Thyroid gland (tissue), 4 donors: ENCODE measurements at regions not wholly inside any gene's neighbourhood (a gene's known extent, or its start where the extent isn't known, plus 50 kb on each side); places are given as distances from the start of the nearest gene placed in this dataset.

Source experiments
- CTCF ChIP-seq, 6 experiments: fragments of 200-600 bp in 3 of 6; fragments of 450-650 bp in 3 of 6; sonication (generic) in 3 of 6; IDR thresholded peaks; one replicate each; pipeline ENCODE4 v1.5.1; 2016 to 2019; ENCODE audit warnings: antibody characterized with exemption in 6 of 6, mild to moderate bottlenecking in 2 of 6, inconsistent platforms in 1 of 6, moderate library complexity in 1 of 6
- POLR2A ChIP-seq, 2 donors: fragments of 450-650 bp; IDR thresholded peaks; one replicate each; pipeline ENCODE4 v1.6.1; 2017; ENCODE audit warnings: antibody characterized with exemption in 2 of 2, mild to moderate bottlenecking in 2 of 2, moderate library complexity in 1 of 2

- TF ChIP-seq CTCF (IDR thresholded peaks at IDR 0.05) (no peak), POLR2A (IDR thresholded peaks at IDR 0.05) (no peak)
Observed at GRCh38 chr5:138655530-138656190, 80.5 kb upstream of the HSPA9 start.
